Naive thymus-derived CD4-positive, alpha-beta T cell (primary cell): ENCODE measurements at regions not wholly inside any gene's neighbourhood (a gene's known extent, or its start where the extent isn't known, plus 50 kb on each side); places are given as distances from the start of the nearest gene placed in this dataset.
"Not testable (repeated sequence)": the region's sequence is repeated elsewhere in the genome, so short reads cannot be mapped to it uniquely, and the experiment has no call there.

Experiments
- ATAC-seq: fragments of 150-1000 bp; cut with Tn5 transposase; 2 replicates; pipeline ENCODE4 v1.10.0; 2021; ENCODE audit warnings: mild to moderate bottlenecking, moderate library complexity
- CTCF ChIA-PET: fragments of 350-600 bp; sonication (Branson Sonifier 250); formaldehyde crosslinking; loops from one replicate; lab custom pipeline; 2021; ENCODE audit warnings: antibody characterized with exemption; lab: Charles Lee
- POLR2A ChIA-PET: fragments of 350-600 bp; sonication (Branson Sonifier 250); formaldehyde crosslinking; loops from one replicate; lab custom pipeline; 2021; ENCODE audit warnings: antibody characterized with exemption, inconsistent platforms; lab: Charles Lee
- DNase-seq, 9 donors: peaks; one replicate each; pipeline versions ENCODE4 v3.0.0 to v3.0.0-alpha.2; 2020 to 2022; ENCODE audit warnings: mixed read lengths in 1 of 9
- H3K27ac ChIP-seq: one replicate; pipeline ENCODE4 v1.7.0; 2013; ENCODE audit warnings: mild to moderate bottlenecking, low read depth, low read length, moderate library complexity
- H3K27me3 ChIP-seq, 2 donors: one replicate each; pipeline ENCODE4 v1.7.0; 2013; ENCODE audit warnings: low read length in 2 of 2, mild to moderate bottlenecking in 2 of 2, moderate library complexity in 2 of 2; ENCODE audit not compliant: control insufficient read depth in 2 of 2, insufficient read depth in 2 of 2
- H3K36me3 ChIP-seq, 3 experiments: 1 replicate in 2 of 3; 2 replicates in 1 of 3; pipeline ENCODE4 v1.7.0; 2013; ENCODE audit warnings: low read length in 3 of 3, mild to moderate bottlenecking in 3 of 3, moderate library complexity in 1 of 3; ENCODE audit not compliant: insufficient read depth in 3 of 3, control insufficient read depth in 2 of 3
- H3K4me1 ChIP-seq, 2 donors: one replicate each; pipeline ENCODE4 v1.7.0; 2013; ENCODE audit warnings: low read length in 2 of 2, mild to moderate bottlenecking in 2 of 2, moderate library complexity in 1 of 2; ENCODE audit not compliant: control insufficient read depth in 2 of 2, insufficient read depth in 2 of 2
- H3K4me3 ChIP-seq: 2 replicates; pipeline ENCODE4 v1.7.0; 2013; ENCODE audit warnings: mild to moderate bottlenecking, low read length
- H3K9me3 ChIP-seq, 3 experiments: 1 replicate in 2 of 3; 2 replicates in 1 of 3; pipeline ENCODE4 v1.7.0; 2013; ENCODE audit warnings: low read length in 3 of 3; ENCODE audit not compliant: control insufficient read depth in 2 of 3
- H3K27ac Mint-ChIP-seq, 9 donors: one replicate each; pipeline ENCODE4 v1.8.0; 2020 to 2022; ENCODE audit warnings: mixed read lengths in 9 of 9, mild to moderate bottlenecking in 8 of 9, moderate library complexity in 5 of 9, inconsistent platforms in 2 of 9
- H3K27me3 Mint-ChIP-seq, 5 donors: one replicate each; pipeline ENCODE4 v1.8.0; 2021 to 2022; ENCODE audit warnings: mixed read lengths in 5 of 5, mild to moderate bottlenecking in 1 of 5
- H3K36me3 Mint-ChIP-seq, 5 donors: one replicate each; pipeline ENCODE4 v1.8.0; 2020 to 2022; ENCODE audit warnings: mixed read lengths in 5 of 5, mild to moderate bottlenecking in 3 of 5, inconsistent platforms in 1 of 5
- H3K4me1 Mint-ChIP-seq, 7 donors: one replicate each; pipeline ENCODE4 v1.8.0; 2020 to 2022; ENCODE audit warnings: mixed read lengths in 7 of 7, mild to moderate bottlenecking in 3 of 7, inconsistent platforms in 1 of 7
- H3K4me3 Mint-ChIP-seq, 10 donors: one replicate each; pipeline ENCODE4 v1.8.0; 2020 to 2022; ENCODE audit warnings: mild to moderate bottlenecking in 10 of 10, mixed read lengths in 10 of 10, moderate library complexity in 6 of 10, inconsistent platforms in 2 of 10
- H3K9me3 Mint-ChIP-seq, 11 donors: one replicate each; pipeline ENCODE4 v1.8.0; 2020 to 2022; ENCODE audit warnings: mixed read lengths in 11 of 11, mild to moderate bottlenecking in 4 of 11, inconsistent platforms in 1 of 11, moderate library complexity in 1 of 11
- intact Hi-C, 2 donors: fragments of 100-400 bp; cut with micrococcal nuclease; formaldehyde crosslinking; loops; one replicate each; pipeline ENCODE4 v1.15.1; 2023

GRCh38 chr5:87777877-87778276, 365.1 kb upstream of the CCNH start:
- H3K27ac ChIP-seq, result no peak overlapping the region
- Mint-ChIP-seq H3K27ac (no peak overlapping the region), H3K36me3 (no peaks in the 10 kb centered on the region), H3K4me3 (no peak overlapping the region), H3K9me3 (no peaks in the 10 kb centered on the region), H3K27me3 (peaks cover 14 to 56% (median 49%) of the 10 kb centered on the region in 5 donors), H3K4me1 (peaks cover 0 to 4% (median 0%) of the 10 kb centered on the region in 7 donors)
- H3K36me3 ChIP-seq, result no peaks in the 10 kb centered on the region
- no peak for ATAC-seq
- no peaks in the 10 kb centered on the region for H3K9me3 ChIP-seq
- ChIA-PET CTCF (no interaction called here), POLR2A (no interaction called here)
- no peaks in the 10 kb centered on the region for H3K4me1 ChIP-seq
- intact Hi-C loops, result no loop called here
- no peak for DNase-seq
- peaks cover 0 to 6% of the 10 kb centered on the region in 2 donors for H3K27me3 ChIP-seq
- no peak overlapping the region for H3K4me3 ChIP-seq

DNA sequence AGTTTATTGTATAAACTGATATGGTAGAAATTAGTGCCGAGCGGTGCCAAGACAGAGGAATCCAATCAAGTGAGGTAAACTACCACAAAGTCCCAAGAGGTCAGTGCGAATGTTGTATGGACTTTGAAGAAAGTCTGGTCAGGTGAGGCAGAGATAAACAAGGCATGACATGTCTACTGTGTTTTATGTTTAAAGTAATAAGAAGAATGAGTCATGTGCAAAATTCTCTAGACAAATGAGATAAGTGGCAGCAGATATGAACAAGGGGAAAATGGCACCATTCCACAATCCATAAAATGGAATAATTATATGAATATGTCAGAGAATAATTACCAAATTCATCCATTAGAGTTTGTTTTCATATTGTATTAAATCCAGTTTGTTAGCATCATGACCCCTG, 364.1 kb upstream of the CCNH start:
- Mint-ChIP-seq H3K36me3 (no peaks in the 10 kb centered on the region), H3K27ac (no peak overlapping the region), H3K4me1 (peaks cover 0 to 4% (median 0%) of the 10 kb centered on the region in 7 donors), H3K27me3 (peaks cover 8 to 46% (median 39%) of the 10 kb centered on the region in 5 donors), H3K9me3 (no peaks in the 10 kb centered on the region), H3K4me3 (no peak overlapping the region)
- DNase-seq (no peak), ATAC-seq (no peak)
- H3K27me3 ChIP-seq, result peaks cover 0 to 4% of the 10 kb centered on the region in 2 donors
- H3K4me3 ChIP-seq, result no peak overlapping the region
- no peak overlapping the region for H3K27ac ChIP-seq
- no peaks in the 10 kb centered on the region for H3K9me3 ChIP-seq
- POLR2A ChIA-PET, result no interaction called here
- no peaks in the 10 kb centered on the region for H3K36me3 ChIP-seq
- intact Hi-C loops, result no loop called here
- H3K4me1 ChIP-seq, result no peaks in the 10 kb centered on the region
- CTCF ChIA-PET, result no interaction called here

DNA sequence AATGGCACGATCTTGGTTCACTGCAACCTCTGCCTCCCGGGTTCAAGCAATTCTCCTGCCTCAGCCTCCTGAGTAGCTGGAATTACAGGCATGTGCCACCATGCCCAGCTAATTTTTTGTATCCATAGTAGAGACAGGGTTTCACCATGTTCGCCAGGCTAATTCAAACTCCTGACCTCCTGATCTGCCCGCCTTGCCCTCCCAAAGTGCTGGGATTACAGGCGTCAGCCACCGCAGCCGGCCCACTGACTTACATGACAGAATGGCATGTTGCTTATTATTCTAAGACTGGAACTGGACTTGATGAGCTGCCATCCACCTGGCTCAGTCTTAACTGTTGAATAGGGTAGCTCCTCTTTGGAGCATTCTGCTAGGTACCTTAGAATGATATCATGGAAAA, 363.6 kb upstream of the CCNH start:
- POLR2A ChIA-PET, H3K27me3 ChIP-seq, H3K4me3 ChIP-seq, H3K4me3 Mint-ChIP-seq, H3K36me3 ChIP-seq, CTCF ChIA-PET, ATAC-seq, H3K9me3 ChIP-seq, intact Hi-C loops, H3K4me1 ChIP-seq, H3K27ac Mint-ChIP-seq, H3K27ac ChIP-seq, H3K4me1 Mint-ChIP-seq, H3K9me3 Mint-ChIP-seq, DNase-seq, H3K36me3 Mint-ChIP-seq: not testable (repeated sequence)
- H3K27me3 Mint-ChIP-seq, result peaks cover 5 to 44% (median 37%) of the 10 kb centered on the region in 5 donors

- H3K4me1 Mint-ChIP-seq, result no peaks in the 10 kb centered on the region
- peaks cover 9 to 43% (median 34%) of the 10 kb centered on the region in 5 donors for H3K27me3 Mint-ChIP-seq
- H3K9me3 Mint-ChIP-seq, result no peaks in the 10 kb centered on the region
- POLR2A ChIA-PET, result no interaction called here
- no peak overlapping the region for H3K4me3 ChIP-seq
- H3K36me3 Mint-ChIP-seq, result no peaks in the 10 kb centered on the region
- intact Hi-C loops, result no loop called here
- no peaks in the 10 kb centered on the region for H3K27me3 ChIP-seq
- no peak overlapping the region for H3K27ac ChIP-seq
- no peaks in the 10 kb centered on the region for H3K9me3 ChIP-seq
- H3K36me3 ChIP-seq, result no peaks in the 10 kb centered on the region
- ATAC-seq (no peak), DNase-seq (no peak)
- no peaks in the 10 kb centered on the region for H3K4me1 ChIP-seq
- CTCF ChIA-PET, result no interaction called here
- no peak overlapping the region for H3K4me3 Mint-ChIP-seq
- no peak overlapping the region for H3K27ac Mint-ChIP-seq
Measured at GRCh38 chr5:87775228-87775627, 362.5 kb upstream of the CCNH start.

- H3K4me3 Mint-ChIP-seq, result no peak overlapping the region
- no peak overlapping the region for H3K27ac Mint-ChIP-seq
- Histone ChIP-seq H3K36me3 (no peaks in the 10 kb centered on the region), H3K27ac (no peak overlapping the region), H3K27me3 (no peaks in the 10 kb centered on the region), H3K4me3 (no peak overlapping the region), H3K4me1 (no peaks in the 10 kb centered on the region), H3K9me3 (no peaks in the 10 kb centered on the region)
- ChIA-PET CTCF (no interaction called here), POLR2A (no interaction called here)
- no peaks in the 10 kb centered on the region for H3K4me1 Mint-ChIP-seq
- no peak for ATAC-seq
- H3K27me3 Mint-ChIP-seq, result peaks cover 11 to 46% (median 38%) of the 10 kb centered on the region in 5 donors
- H3K9me3 Mint-ChIP-seq, result no peaks in the 10 kb centered on the region
- intact Hi-C loops, result no loop called here
- DNase-seq, result no peak
- no peaks in the 10 kb centered on the region for H3K36me3 Mint-ChIP-seq
Measured at GRCh38 chr5:87774804-87775203, 362.1 kb upstream of the CCNH start.

GRCh38 chr5:87770601-87771121, 357.9 kb upstream of the CCNH start:
- H3K4me1 ChIP-seq, result no peaks in the 10 kb centered on the region
- H3K4me1 Mint-ChIP-seq, result no peaks in the 10 kb centered on the region
- no peaks in the 10 kb centered on the region for H3K27me3 ChIP-seq
- H3K36me3 Mint-ChIP-seq, result no peaks in the 10 kb centered on the region
- ChIA-PET CTCF (no interaction called here), POLR2A (no interaction called here)
- ATAC-seq, result no peak
- H3K36me3 ChIP-seq, result no peaks in the 10 kb centered on the region
- H3K27ac ChIP-seq, result no peak overlapping the region
- H3K4me3 ChIP-seq, result no peak overlapping the region
- no peaks in the 10 kb centered on the region for H3K9me3 Mint-ChIP-seq
- H3K9me3 ChIP-seq, result no peaks in the 10 kb centered on the region
- H3K27me3 Mint-ChIP-seq, result peaks cover 17 to 45% (median 37%) of the 10 kb centered on the region in 5 donors
- intact Hi-C loops, result no loop called here
- no peak overlapping the region for H3K27ac Mint-ChIP-seq
- H3K4me3 Mint-ChIP-seq, result no peak overlapping the region
- DNase-seq, result no peak

GRCh38 chr5:87770016-87770570, 357.4 kb upstream of the CCNH start:
- Histone ChIP-seq H3K9me3 (no peaks in the 10 kb centered on the region), H3K27me3 (no peaks in the 10 kb centered on the region), H3K36me3 (no peaks in the 10 kb centered on the region), H3K4me3 (no peak overlapping the region), H3K27ac (no peak overlapping the region), H3K4me1 (no peaks in the 10 kb centered on the region)
- Mint-ChIP-seq H3K9me3 (no peaks in the 10 kb centered on the region), H3K4me3 (no peak overlapping the region), H3K4me1 (no peaks in the 10 kb centered on the region), H3K27me3 (peaks cover 17 to 50% (median 43%) of the 10 kb centered on the region in 5 donors), H3K27ac (no peak overlapping the region), H3K36me3 (no peaks in the 10 kb centered on the region)
- POLR2A ChIA-PET, result no interaction called here
- no peak for ATAC-seq
- CTCF ChIA-PET, result no interaction called here
- no peak for DNase-seq
- intact Hi-C loops, result no loop called here
